ENCODE measurements at regions not wholly inside any gene's neighbourhood (a gene's known extent, or its start where the extent isn't known, plus 50 kb on each side); places are given as distances from the start of the nearest gene placed in this dataset.

DNA sequence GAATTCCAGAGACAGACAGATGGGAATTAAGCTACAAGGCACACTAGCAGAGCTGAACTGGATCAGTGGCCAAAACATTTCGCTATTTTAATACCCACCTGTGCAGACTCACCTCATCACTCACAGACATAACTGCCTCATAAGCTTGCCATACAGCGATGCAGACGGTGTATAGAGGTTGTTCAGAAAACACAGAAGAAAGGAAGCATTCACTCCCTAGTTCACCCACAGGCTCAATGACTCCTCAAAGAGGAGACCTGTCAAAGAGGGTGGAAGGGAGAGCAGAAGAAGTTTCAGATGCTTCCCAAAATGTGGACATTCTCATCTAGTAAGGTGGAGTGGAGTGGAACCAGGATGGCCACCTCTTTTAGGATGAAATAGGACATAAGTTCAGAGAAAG is 81.7 kb upstream of the SPHKAP start:
- TF ChIP-seq, protein P1, sequence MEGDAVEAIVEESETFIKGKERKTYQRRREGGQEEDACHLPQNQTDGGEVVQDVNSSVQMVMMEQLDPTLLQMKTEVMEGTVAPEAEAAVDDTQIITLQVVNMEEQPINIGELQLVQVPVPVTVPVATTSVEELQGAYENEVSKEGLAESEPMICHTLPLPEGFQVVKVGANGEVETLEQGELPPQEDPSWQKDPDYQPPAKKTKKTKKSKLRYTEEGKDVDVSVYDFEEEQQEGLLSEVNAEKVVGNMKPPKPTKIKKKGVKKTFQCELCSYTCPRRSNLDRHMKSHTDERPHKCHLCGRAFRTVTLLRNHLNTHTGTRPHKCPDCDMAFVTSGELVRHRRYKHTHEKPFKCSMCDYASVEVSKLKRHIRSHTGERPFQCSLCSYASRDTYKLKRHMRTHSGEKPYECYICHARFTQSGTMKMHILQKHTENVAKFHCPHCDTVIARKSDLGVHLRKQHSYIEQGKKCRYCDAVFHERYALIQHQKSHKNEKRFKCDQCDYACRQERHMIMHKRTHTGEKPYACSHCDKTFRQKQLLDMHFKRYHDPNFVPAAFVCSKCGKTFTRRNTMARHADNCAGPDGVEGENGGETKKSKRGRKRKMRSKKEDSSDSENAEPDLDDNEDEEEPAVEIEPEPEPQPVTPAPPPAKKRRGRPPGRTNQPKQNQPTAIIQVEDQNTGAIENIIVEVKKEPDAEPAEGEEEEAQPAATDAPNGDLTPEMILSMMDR (IDR thresholded peaks at IDR 0.05; ENCODE audit: extremely low read depth in 1 of 2, insufficient read depth in 1 of 2, low read depth in 1 of 2, low read length in 2 of 2): no peak
- no peak for TF ChIP-seq GATA2 (IDR thresholded peaks at IDR 0.05; ENCODE audit: insufficient read depth, insufficient read length, low read depth, low read length)
- TF ChIP-seq POLR2A (IDR thresholded peaks at IDR 0.05; ENCODE audit: low read depth, low read length): no peak
- TF ChIP-seq POLR2AphosphoS5 (IDR thresholded peaks at IDR 0.05; ENCODE audit: insufficient read depth, low read depth, low read length): no peak
- no peak for TF ChIP-seq MAX (IDR thresholded peaks at IDR 0.05; ENCODE audit: insufficient read depth, insufficient read length)
- TF ChIP-seq EZH2 (IDR thresholded peaks at IDR 0.05; ENCODE audit: borderline replicate concordance, low read depth, low read length, severe bottlenecking): no peak

Data from endothelial cell of umbilical vein (primary cell).